ENCODE measurements at regions not wholly inside any gene's neighbourhood (a gene's known extent, or its start where the extent isn't known, plus 50 kb on each side); places are given as distances from the start of the nearest gene placed in this dataset.

DNA sequence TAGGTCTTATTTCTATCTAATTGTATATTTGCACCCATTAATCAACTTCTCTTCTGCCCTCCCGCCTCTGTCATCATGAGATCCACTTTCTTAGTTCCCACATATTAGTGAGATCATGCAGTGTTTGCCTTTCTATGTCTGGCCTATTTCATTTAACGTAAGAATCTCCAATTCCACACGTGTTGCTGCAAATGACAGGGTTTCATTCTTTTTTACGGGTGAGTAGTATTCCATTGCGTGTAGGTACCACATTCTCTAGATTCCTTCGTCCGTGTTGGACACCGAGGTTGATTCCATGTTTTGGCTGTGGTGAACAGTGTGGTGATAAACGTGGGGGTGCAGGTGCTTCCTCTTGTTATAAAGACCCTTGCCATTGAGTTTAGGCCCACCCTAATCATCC is 64.7 kb upstream of the GSE1 start:
- TF ChIP-seq, protein P1, sequence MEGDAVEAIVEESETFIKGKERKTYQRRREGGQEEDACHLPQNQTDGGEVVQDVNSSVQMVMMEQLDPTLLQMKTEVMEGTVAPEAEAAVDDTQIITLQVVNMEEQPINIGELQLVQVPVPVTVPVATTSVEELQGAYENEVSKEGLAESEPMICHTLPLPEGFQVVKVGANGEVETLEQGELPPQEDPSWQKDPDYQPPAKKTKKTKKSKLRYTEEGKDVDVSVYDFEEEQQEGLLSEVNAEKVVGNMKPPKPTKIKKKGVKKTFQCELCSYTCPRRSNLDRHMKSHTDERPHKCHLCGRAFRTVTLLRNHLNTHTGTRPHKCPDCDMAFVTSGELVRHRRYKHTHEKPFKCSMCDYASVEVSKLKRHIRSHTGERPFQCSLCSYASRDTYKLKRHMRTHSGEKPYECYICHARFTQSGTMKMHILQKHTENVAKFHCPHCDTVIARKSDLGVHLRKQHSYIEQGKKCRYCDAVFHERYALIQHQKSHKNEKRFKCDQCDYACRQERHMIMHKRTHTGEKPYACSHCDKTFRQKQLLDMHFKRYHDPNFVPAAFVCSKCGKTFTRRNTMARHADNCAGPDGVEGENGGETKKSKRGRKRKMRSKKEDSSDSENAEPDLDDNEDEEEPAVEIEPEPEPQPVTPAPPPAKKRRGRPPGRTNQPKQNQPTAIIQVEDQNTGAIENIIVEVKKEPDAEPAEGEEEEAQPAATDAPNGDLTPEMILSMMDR (IDR thresholded peaks at IDR 0.05), result no peak
- TF ChIP-seq POLR2A (IDR thresholded peaks at IDR 0.05), result no peak

Measured in body of pancreas (tissue), 4 donors.